ENCODE measurements at regions not wholly inside any gene's neighbourhood (a gene's known extent, or its start where the extent isn't known, plus 50 kb on each side); places are given as distances from the start of the nearest gene placed in this dataset.

DNA sequence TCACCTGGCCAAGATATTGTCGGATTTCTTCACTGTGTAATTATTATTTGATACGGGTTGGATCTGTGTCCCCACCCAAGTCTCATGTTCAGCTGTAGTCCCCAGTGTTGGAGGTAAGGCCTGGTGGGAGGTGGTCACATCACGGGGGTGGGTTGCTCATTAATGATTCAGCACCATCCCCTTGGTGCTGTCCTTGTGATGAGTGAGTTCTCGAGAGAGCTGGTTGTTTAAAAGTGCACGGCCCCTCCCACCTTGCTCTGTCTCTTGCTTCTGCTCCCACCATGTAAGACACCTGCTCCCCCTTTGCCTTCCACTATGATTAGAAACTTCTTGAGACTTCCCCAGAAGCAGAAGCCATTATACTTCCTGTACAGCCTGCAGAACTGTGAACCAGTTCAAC is 173.9 kb upstream of the PMEPA1 start:
- dilution Hi-C loops (cut with MboI; ENCODE audit: extremely low pct_ligation_motif_present, low sequenced_read_pairs): no loop called here
- H3K9ac ChIP-seq (ENCODE audit: control insufficient read depth, extremely low read depth, insufficient read depth, low read length): no peak overlapping the region
- no peaks in the 10 kb centered on the region for H3K4me1 ChIP-seq (ENCODE audit: control insufficient read depth, extremely low read depth, insufficient read depth, low read length)
- no peaks in the 10 kb centered on the region for H3K9me3 ChIP-seq (ENCODE audit: control insufficient read depth, low read depth, low read length)
- H3K27me3 ChIP-seq (ENCODE audit: control insufficient read depth, extremely low read depth, insufficient read depth, low read length): peaks cover 47% of the 10 kb centered on the region
- no peaks in the 10 kb centered on the region for H3K9me1 ChIP-seq (ENCODE audit: control insufficient read depth, extremely low read depth, insufficient read depth, low read length)
- H4K20me1 ChIP-seq (ENCODE audit: control insufficient read depth, extremely low read depth, insufficient read depth, low read length): peaks cover under 1% of the 10 kb centered on the region
- no peak overlapping the region for H3K4me3 ChIP-seq (ENCODE audit: control insufficient read depth in 2 of 3, extremely low read depth in 1 of 3, insufficient read depth in 2 of 3, low read depth in 1 of 3, low read length in 3 of 3)
- TF ChIP-seq EZH2 (IDR thresholded peaks at IDR 0.05; ENCODE audit: low read length): no peak
- TF ChIP-seq, protein P1, sequence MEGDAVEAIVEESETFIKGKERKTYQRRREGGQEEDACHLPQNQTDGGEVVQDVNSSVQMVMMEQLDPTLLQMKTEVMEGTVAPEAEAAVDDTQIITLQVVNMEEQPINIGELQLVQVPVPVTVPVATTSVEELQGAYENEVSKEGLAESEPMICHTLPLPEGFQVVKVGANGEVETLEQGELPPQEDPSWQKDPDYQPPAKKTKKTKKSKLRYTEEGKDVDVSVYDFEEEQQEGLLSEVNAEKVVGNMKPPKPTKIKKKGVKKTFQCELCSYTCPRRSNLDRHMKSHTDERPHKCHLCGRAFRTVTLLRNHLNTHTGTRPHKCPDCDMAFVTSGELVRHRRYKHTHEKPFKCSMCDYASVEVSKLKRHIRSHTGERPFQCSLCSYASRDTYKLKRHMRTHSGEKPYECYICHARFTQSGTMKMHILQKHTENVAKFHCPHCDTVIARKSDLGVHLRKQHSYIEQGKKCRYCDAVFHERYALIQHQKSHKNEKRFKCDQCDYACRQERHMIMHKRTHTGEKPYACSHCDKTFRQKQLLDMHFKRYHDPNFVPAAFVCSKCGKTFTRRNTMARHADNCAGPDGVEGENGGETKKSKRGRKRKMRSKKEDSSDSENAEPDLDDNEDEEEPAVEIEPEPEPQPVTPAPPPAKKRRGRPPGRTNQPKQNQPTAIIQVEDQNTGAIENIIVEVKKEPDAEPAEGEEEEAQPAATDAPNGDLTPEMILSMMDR (optimal IDR thresholded peaks at IDR 0.05 in 1 of 3, IDR thresholded peaks at IDR 0.05 in 1 of 3, conservative IDR thresholded peaks at IDR 0.05 in 1 of 3; ENCODE audit: extremely low read depth in 1 of 3, insufficient read depth in 2 of 3, low read length in 3 of 3): no peak
- FAIRE-seq: no peak
- H3K79me2 ChIP-seq (ENCODE audit: control insufficient read depth, insufficient read depth, low read length): no peaks in the 10 kb centered on the region
- H2AFZ ChIP-seq (ENCODE audit: control insufficient read depth, low read length): no peak overlapping the region
- no peaks in the 10 kb centered on the region for H3K36me3 ChIP-seq (ENCODE audit: control insufficient read depth in 2 of 2, extremely low read depth in 1 of 2, insufficient read depth in 2 of 2, low read length in 2 of 2)
- H3K27ac ChIP-seq (ENCODE audit: control insufficient read depth, insufficient read depth, low read length): no peak overlapping the region
- no peak for DNase-seq (ENCODE audit: low read depth, low spot score)
- no peak overlapping the region for H3K4me2 ChIP-seq (ENCODE audit: control insufficient read depth, extremely low read depth, insufficient read depth, low read depth, low read length)

DNA sequence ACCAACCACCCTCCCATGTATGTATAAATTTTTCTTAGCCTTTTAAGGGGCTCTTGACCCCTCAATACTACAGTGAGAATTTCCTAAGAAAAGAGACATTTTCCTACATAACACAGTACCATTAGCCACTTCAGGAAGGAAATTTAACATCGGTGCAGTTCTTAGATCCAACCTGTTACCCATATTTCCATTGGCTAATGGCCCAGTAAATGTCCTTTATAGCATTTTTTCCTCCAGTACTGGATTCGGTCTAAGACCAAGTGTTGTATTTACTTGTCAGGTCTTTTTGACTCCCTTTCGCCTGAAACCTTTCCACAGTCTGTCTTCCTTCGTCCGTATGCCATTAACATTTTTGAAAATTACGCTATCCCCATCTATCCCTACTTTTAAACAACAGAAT is 173.4 kb upstream of the PMEPA1 start:
- dilution Hi-C loops (cut with MboI; ENCODE audit: extremely low pct_ligation_motif_present, low sequenced_read_pairs): no loop called here
- no peak overlapping the region for H3K9ac ChIP-seq (ENCODE audit: control insufficient read depth, extremely low read depth, insufficient read depth, low read length)
- no peaks in the 10 kb centered on the region for H3K4me1 ChIP-seq (ENCODE audit: control insufficient read depth, extremely low read depth, insufficient read depth, low read length)
- DNase-seq (ENCODE audit: low read depth, low spot score): no peak
- peaks cover 47% of the 10 kb centered on the region for H3K27me3 ChIP-seq (ENCODE audit: control insufficient read depth, extremely low read depth, insufficient read depth, low read length)
- no peak overlapping the region for H3K27ac ChIP-seq (ENCODE audit: control insufficient read depth, insufficient read depth, low read length)
- H2AFZ ChIP-seq (ENCODE audit: control insufficient read depth, low read length): no peak overlapping the region
- no peaks in the 10 kb centered on the region for H3K79me2 ChIP-seq (ENCODE audit: control insufficient read depth, insufficient read depth, low read length)
- H4K20me1 ChIP-seq (ENCODE audit: control insufficient read depth, extremely low read depth, insufficient read depth, low read length): peaks cover 5% of the 10 kb centered on the region
- H3K36me3 ChIP-seq (ENCODE audit: control insufficient read depth in 2 of 2, extremely low read depth in 1 of 2, insufficient read depth in 2 of 2, low read length in 2 of 2): no peaks in the 10 kb centered on the region
- no peak overlapping the region for H3K4me2 ChIP-seq (ENCODE audit: control insufficient read depth, extremely low read depth, insufficient read depth, low read depth, low read length)
- TF ChIP-seq EZH2 (IDR thresholded peaks at IDR 0.05; ENCODE audit: low read length): no peak
- TF ChIP-seq, protein P1 (optimal IDR thresholded peaks at IDR 0.05 in 1 of 3, IDR thresholded peaks at IDR 0.05 in 1 of 3, conservative IDR thresholded peaks at IDR 0.05 in 1 of 3; ENCODE audit: extremely low read depth in 1 of 3, insufficient read depth in 2 of 3, low read length in 3 of 3): no peak
- no peaks in the 10 kb centered on the region for H3K9me3 ChIP-seq (ENCODE audit: control insufficient read depth, low read depth, low read length)
- no peak overlapping the region for H3K4me3 ChIP-seq (ENCODE audit: control insufficient read depth in 2 of 3, extremely low read depth in 1 of 3, insufficient read depth in 2 of 3, low read depth in 1 of 3, low read length in 3 of 3)
- FAIRE-seq: no peak
- no peaks in the 10 kb centered on the region for H3K9me1 ChIP-seq (ENCODE audit: control insufficient read depth, extremely low read depth, insufficient read depth, low read length)
